B cell (primary cell): ENCODE measurements at regions not wholly inside any gene's neighbourhood (a gene's known extent, or its start where the extent isn't known, plus 50 kb on each side); places are given as distances from the start of the nearest gene placed in this dataset.

Source experiments
- EZH2 ChIP-seq: IDR thresholded peaks from 2 replicates; pipeline ENCODE4 v1.6.1; 2012; ENCODE audit warnings: borderline replicate concordance, low read depth, mild to moderate bottlenecking, moderate library complexity, low read length; ENCODE audit not compliant: insufficient read depth, poor library complexity, severe bottlenecking
- TF ChIP-seq, protein P1 (sequence below): fragments of 200-600 bp; IDR thresholded peaks from one replicate; pipeline ENCODE4 v1.8.0; 2022; ENCODE audit warnings: antibody characterized with exemption, mild to moderate bottlenecking

DNA sequence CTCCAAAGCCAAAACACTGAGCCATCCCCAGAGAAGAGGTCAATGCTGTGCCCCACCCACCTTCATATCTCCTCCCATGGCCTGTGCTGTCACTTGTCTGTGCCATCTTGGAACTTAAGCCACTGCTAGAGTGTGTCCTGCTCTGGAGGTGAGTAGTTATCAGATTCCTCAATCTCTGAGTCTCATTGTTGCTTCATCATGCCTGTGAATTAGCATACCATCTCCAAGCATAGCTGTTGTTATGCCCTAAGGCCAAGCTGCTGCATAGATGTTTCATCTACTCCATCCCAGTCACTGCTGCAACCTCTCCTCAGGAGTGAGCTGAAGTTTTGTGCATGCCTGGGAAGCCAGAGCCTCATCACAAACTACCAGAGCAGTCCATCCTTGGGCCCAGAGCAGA lies 349.0 kb downstream of the ZWINT start:
- TF ChIP-seq, protein P1, sequence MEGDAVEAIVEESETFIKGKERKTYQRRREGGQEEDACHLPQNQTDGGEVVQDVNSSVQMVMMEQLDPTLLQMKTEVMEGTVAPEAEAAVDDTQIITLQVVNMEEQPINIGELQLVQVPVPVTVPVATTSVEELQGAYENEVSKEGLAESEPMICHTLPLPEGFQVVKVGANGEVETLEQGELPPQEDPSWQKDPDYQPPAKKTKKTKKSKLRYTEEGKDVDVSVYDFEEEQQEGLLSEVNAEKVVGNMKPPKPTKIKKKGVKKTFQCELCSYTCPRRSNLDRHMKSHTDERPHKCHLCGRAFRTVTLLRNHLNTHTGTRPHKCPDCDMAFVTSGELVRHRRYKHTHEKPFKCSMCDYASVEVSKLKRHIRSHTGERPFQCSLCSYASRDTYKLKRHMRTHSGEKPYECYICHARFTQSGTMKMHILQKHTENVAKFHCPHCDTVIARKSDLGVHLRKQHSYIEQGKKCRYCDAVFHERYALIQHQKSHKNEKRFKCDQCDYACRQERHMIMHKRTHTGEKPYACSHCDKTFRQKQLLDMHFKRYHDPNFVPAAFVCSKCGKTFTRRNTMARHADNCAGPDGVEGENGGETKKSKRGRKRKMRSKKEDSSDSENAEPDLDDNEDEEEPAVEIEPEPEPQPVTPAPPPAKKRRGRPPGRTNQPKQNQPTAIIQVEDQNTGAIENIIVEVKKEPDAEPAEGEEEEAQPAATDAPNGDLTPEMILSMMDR = no peak
- no peak for TF ChIP-seq EZH2
